HCT116 (cell line): ENCODE measurements at regions not wholly inside any gene's neighbourhood (a gene's known extent, or its start where the extent isn't known, plus 50 kb on each side); places are given as distances from the start of the nearest gene placed in this dataset.

Experiments used
- ATAC-seq: fragments of 200-7000 bp; cut with Tn5 transposase; 2 replicates; pipeline ENCODE4 v1.9.1; 2020; ENCODE audit warnings: mild to moderate bottlenecking, moderate library complexity
- BruUV-seq: library from RNA; stranded (reverse); fragments of 400-500 nt; replicated peaks from 2 replicates; lab custom pipeline; 2021; lab: Mats Ljungman, UMichigan
- CTCF ChIA-PET: fragments of 300-600 bp; sonication (Branson Sonifier 250); formaldehyde crosslinking; loops from one replicate; lab custom pipeline; 2021; ENCODE audit warnings: antibody characterized with exemption; lab: Charles Lee
- POLR2A ChIA-PET: fragments of 300-600, 350-600 bp; sonication (Branson Sonifier 250); formaldehyde crosslinking; loops from one replicate; lab custom pipeline; 2021; ENCODE audit warnings: antibody characterized with exemption; lab: Charles Lee
- RAD21 ChIA-PET, 2 experiments: fragments of 300-600 bp; sonication (Branson Sonifier 250); formaldehyde crosslinking; loops; one replicate each; lab custom pipeline; 2023; ENCODE audit warnings: low total read pairs in 2 of 2; ENCODE audit not compliant: uncharacterized antibody in 2 of 2, unreplicated experiment in 2 of 2, low non-redundant PET in 1 of 2; lab: Charles Lee
- DNase-seq: peaks from one replicate; pipeline ENCODE4 v3.0.0-alpha.2; 2010; ENCODE audit warnings: low read depth, low spot score
- H2AFZ ChIP-seq: fragments of 200-600 bp; shearing (Covaris generic), sonication (generic); 2 replicates; pipeline ENCODE4 v1.6.1; 2017; ENCODE audit warnings: low read depth, mixed run types, mixed read lengths, antibody characterized with exemption, low read length; ENCODE audit not compliant: poor library complexity, severe bottlenecking
- H3K27ac ChIP-seq: 2 replicates; pipeline ENCODE4 v1.5.1; 2012; ENCODE audit warnings: low read depth, low read length
- H3K27me3 ChIP-seq: fragments of 200-600 bp; sonication (generic); 2 replicates; pipeline ENCODE4 v1.6.1; 2016; ENCODE audit warnings: mixed run types, low read length, mixed read lengths; ENCODE audit not compliant: insufficient read depth
- H3K36me3 ChIP-seq, 2 experiments: fragments of 200-500 bp in 1 of 2; fragments of 200-600 bp in 1 of 2; sonication (Bioruptor generic) in 1 of 2; sonication (generic) in 1 of 2; 2 replicates each; pipeline versions ENCODE4 v1.5.1 to v1.6.1; 2014 to 2016; ENCODE audit warnings: low read length in 2 of 2, inconsistent platforms in 1 of 2, mixed read lengths in 1 of 2, mixed run types in 1 of 2; ENCODE audit not compliant: insufficient read depth in 2 of 2, control insufficient read depth in 1 of 2
- H3K4me1 ChIP-seq, 2 experiments: fragments of 200-600 bp in 1 of 2; sonication (generic) in 1 of 2; 2 replicates each; pipeline versions ENCODE4 v1.5.1 to v1.6.1; 2012 to 2017; ENCODE audit warnings: low read length in 2 of 2, inconsistent platforms in 1 of 2, mild to moderate bottlenecking in 1 of 2, mixed read lengths in 1 of 2, mixed run types in 1 of 2, moderate library complexity in 1 of 2; ENCODE audit not compliant: insufficient read depth in 2 of 2, control insufficient read depth in 1 of 2
- H3K4me2 ChIP-seq: fragments of 200-600 bp; sonication (generic); 2 replicates; pipeline ENCODE4 v1.6.1; 2017; ENCODE audit warnings: mixed run types, low read length, mixed read lengths
- H3K4me3 ChIP-seq, 2 experiments: fragments of 200-600 bp in 1 of 2; sonication (generic) in 1 of 2; replicated peaks in 1 of 2; 2 replicates each; pipeline ENCODE4 v1.5.1; 2011 to 2016; ENCODE audit warnings: low read length in 2 of 2, control low read depth in 1 of 2, low read depth in 1 of 2, mild to moderate bottlenecking in 1 of 2, mixed read lengths in 1 of 2, mixed run types in 1 of 2
- H3K79me2 ChIP-seq: fragments of 200-600 bp; sonication (generic); 2 replicates; pipeline ENCODE4 v1.6.1; 2017; ENCODE audit warnings: mild to moderate bottlenecking, mixed run types, low read length, moderate library complexity, mixed read lengths; ENCODE audit not compliant: insufficient read depth
- H3K9ac ChIP-seq: fragments of 200-600 bp; sonication (generic); 2 replicates; pipeline ENCODE4 v1.6.1; 2016; ENCODE audit warnings: low read length, mixed read lengths
- H3K9me2 ChIP-seq: fragments of 200-600 bp; sonication (generic), shearing (Covaris generic); 2 replicates; pipeline ENCODE4 v1.6.1; 2017; ENCODE audit warnings: mixed run types, mild to moderate bottlenecking, moderate library complexity; ENCODE audit not compliant: insufficient read depth
- H3K9me3 ChIP-seq, 2 experiments: fragments of 200-500 bp in 1 of 2; fragments of 200-600 bp in 1 of 2; sonication (Bioruptor generic) in 1 of 2; sonication (generic) in 1 of 2; 2 replicates each; pipeline ENCODE4 v1.6.1; 2014 to 2017; ENCODE audit warnings: low read length in 2 of 2, mixed read lengths in 2 of 2, inconsistent platforms in 1 of 2, low read depth in 1 of 2, mild to moderate bottlenecking in 1 of 2, mixed run types in 1 of 2, moderate library complexity in 1 of 2; ENCODE audit not compliant: control insufficient read depth in 1 of 2, insufficient read depth in 1 of 2
- H4K20me1 ChIP-seq: fragments of 200-600 bp; sonication (generic), shearing (Covaris generic); 2 replicates; pipeline ENCODE4 v1.6.1; 2017; ENCODE audit warnings: mixed run types, mild to moderate bottlenecking, moderate library complexity; ENCODE audit not compliant: insufficient read depth
- ATF3 ChIP-seq: IDR thresholded peaks from 2 replicates; pipeline ENCODE4 v1.6.1; 2012
- CBX3 ChIP-seq: IDR thresholded peaks from 2 replicates; pipeline ENCODE4 v1.6.1; 2012; ENCODE audit warnings: low read depth
- CTCF ChIP-seq, 3 experiments: fragments of 200-600 bp in 1 of 3; sonication (generic) in 1 of 3; IDR thresholded peaks in 2 of 3; conservative IDR thresholded peaks in 1 of 3; 2 replicates each; pipeline ENCODE4 v1.5.1; 2012 to 2017; ENCODE audit warnings: low read depth in 2 of 3, low read length in 2 of 3, antibody characterized with exemption in 1 of 3, borderline replicate concordance in 1 of 3, control low read depth in 1 of 3, mild to moderate bottlenecking in 1 of 3, mixed read lengths in 1 of 3, mixed run types in 1 of 3, moderate library complexity in 1 of 3; ENCODE audit not compliant: insufficient read depth in 1 of 3
- FOSL1 ChIP-seq: IDR thresholded peaks from 2 replicates; pipeline ENCODE4 v1.6.1; 2012; ENCODE audit warnings: low read depth
- POLR2A ChIP-seq: IDR thresholded peaks from 2 replicates; pipeline ENCODE4 v1.7.0; 2011; ENCODE audit warnings: borderline replicate concordance; ENCODE audit not compliant: insufficient read depth, insufficient read length; ENCODE audit errors: extremely low read depth
- POLR2AphosphoS5 ChIP-seq: IDR thresholded peaks from 2 replicates; pipeline ENCODE4 v1.6.1; 2011; ENCODE audit warnings: mild to moderate bottlenecking, low read depth, low read length, moderate library complexity
- SIN3A ChIP-seq: IDR thresholded peaks from 2 replicates; pipeline ENCODE4 v1.6.1; 2012; ENCODE audit warnings: low read depth
- SRF ChIP-seq: IDR thresholded peaks from 2 replicates; pipeline ENCODE4 v1.6.1; 2012; ENCODE audit warnings: low read depth
- TCF7L2 ChIP-seq: IDR thresholded peaks from 2 replicates; pipeline ENCODE4 v1.7.0; 2011; ENCODE audit warnings: borderline replicate concordance, inconsistent platforms; ENCODE audit not compliant: insufficient read depth, insufficient read length; ENCODE audit errors: extremely low read depth
- YY1 ChIP-seq: IDR thresholded peaks from 2 replicates; pipeline ENCODE4 v1.6.1; 2011; ENCODE audit warnings: low read length, low read depth, moderate library complexity, mild to moderate bottlenecking; ENCODE audit not compliant: insufficient replicate concordance; ENCODE audit errors: extremely low read depth
- intact Hi-C: fragments of 100-400 bp; cut with micrococcal nuclease; formaldehyde crosslinking; loops from 2 replicates; pipeline ENCODE4 v1.10.0; 2022

- no peaks in the 10 kb centered on the region for H4K20me1 ChIP-seq
These were observed 368.0 kb downstream of the SETD4 start for GRCh38 chr21:35692311-35692710.

More at GRCh38 chr21:35692311-35692710, 368.0 kb downstream of the SETD4 start:
- CTCF ChIA-PET: no interaction called here
- no peak overlapping the region for H3K4me2 ChIP-seq
- no peaks in the 10 kb centered on the region for H3K79me2 ChIP-seq
- RAD21 ChIA-PET: no interaction called here
- no peaks in the 10 kb centered on the region for H3K4me1 ChIP-seq
- H3K9ac ChIP-seq: no peak overlapping the region
- DNase-seq (no peak), ATAC-seq (no peak)
- no peaks in the 10 kb centered on the region for H3K36me3 ChIP-seq
- no peak for TF ChIP-seq FOSL1
- no peak for TF ChIP-seq ATF3
- TF ChIP-seq POLR2AphosphoS5: no peak
- no peak for TF ChIP-seq YY1
- TF ChIP-seq POLR2A: no peak
- TF ChIP-seq TCF7L2: no peak
- no peak for TF ChIP-seq SIN3A
- TF ChIP-seq CBX3: no peak
- no peak for TF ChIP-seq SRF
- TF ChIP-seq CTCF (IDR thresholded peaks at IDR 0.05 in 2 of 3, conservative IDR thresholded peaks at IDR 0.05 in 1 of 3; ENCODE audit: borderline replicate concordance in 1 of 3, insufficient read depth in 1 of 3, low read depth in 2 of 3, low read length in 2 of 3): no peak
- no TSS peak for BruUV-seq
- H3K27ac ChIP-seq: no peak overlapping the region
- no peak overlapping the region for H2AFZ ChIP-seq
- H3K9me3 ChIP-seq: no peaks in the 10 kb centered on the region
- POLR2A ChIA-PET: no interaction called here
- no peaks in the 10 kb centered on the region; the same call in 1 of the 2 replicates for H3K27me3 ChIP-seq
- intact Hi-C loops: no loop called here
- no peak overlapping the region for H3K4me3 ChIP-seq
- H3K9me2 ChIP-seq: no peaks in the 10 kb centered on the region
